ENCODE measurements at regions not wholly inside any gene's neighbourhood (a gene's known extent, or its start where the extent isn't known, plus 50 kb on each side); places are given as distances from the start of the nearest gene placed in this dataset.
A peak's percentile ranks its signal among the peaks of the same experiment; 100 is the strongest.

DNA sequence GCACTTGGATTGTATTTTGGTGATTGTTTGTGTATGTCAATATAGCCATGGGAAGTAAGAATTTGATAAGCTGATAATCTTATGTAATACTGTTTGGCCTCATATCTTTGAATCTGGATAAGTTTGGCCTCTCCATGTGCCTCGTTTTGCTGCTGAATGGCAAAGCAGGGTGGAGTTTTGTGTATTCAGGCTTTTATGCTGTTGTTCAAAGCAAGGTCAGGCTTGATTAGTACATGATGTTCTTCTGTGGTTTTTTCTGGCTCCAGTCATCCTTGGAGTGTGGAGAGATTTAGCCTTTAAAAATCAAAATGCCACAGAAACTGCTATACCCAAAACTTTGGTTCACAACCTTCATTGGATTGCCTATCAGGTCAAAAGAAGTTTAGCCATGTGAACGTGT lies 728.9 kb upstream of the GJE1 start:
- no peak overlapping the region for H2BK12ac ChIP-seq (ENCODE audit: low read length in 2 of 2)
- no peak overlapping the region for H3K18ac ChIP-seq (ENCODE audit: low read depth in 1 of 2, low read length in 2 of 2)
- H4K91ac ChIP-seq (ENCODE audit: low read length), result no peak overlapping the region
- no peaks in the 10 kb centered on the region for H3K4me1 ChIP-seq (ENCODE audit: control insufficient read depth, insufficient read depth, low read depth, low read length)
- DNase-seq, result no peak
- H3K23ac ChIP-seq (ENCODE audit: low read length in 2 of 2), result no peak overlapping the region
- no peak overlapping the region for H3K27ac ChIP-seq (ENCODE audit: low read length, poor library complexity, severe bottlenecking)
- no peaks in the 10 kb centered on the region for H3K79me1 ChIP-seq (replicated peaks; ENCODE audit: low read length, poor library complexity, severe bottlenecking)
- H2AK5ac ChIP-seq (ENCODE audit: low read length, severe bottlenecking), result no peak overlapping the region
- H2AFZ ChIP-seq (ENCODE audit: low read depth, low read length), result no peak overlapping the region
- H3K4me3 ChIP-seq (ENCODE audit: insufficient read depth in 1 of 2, low read depth in 1 of 2, low read length in 2 of 2), result no peak overlapping the region
- H3K4ac ChIP-seq (ENCODE audit: low read depth in 1 of 2, low read length in 2 of 2), result no peak overlapping the region
- 85% methylated on average over 2 of the region's 2 CpGs for WGBS
- H3K9ac ChIP-seq (ENCODE audit: low read length), result no peak overlapping the region
- H3K36me3 ChIP-seq (ENCODE audit: control insufficient read depth in 1 of 2, insufficient read depth in 2 of 2, low read depth in 1 of 2, low read length in 2 of 2), result no peaks in the 10 kb centered on the region
- H3K4me2 ChIP-seq (ENCODE audit: low read length, poor library complexity, severe bottlenecking), result no peak overlapping the region
- no peak overlapping the region for H3K14ac ChIP-seq (ENCODE audit: low read length in 2 of 2)
- peaks cover 13% of the 10 kb centered on the region for H3K9me3 ChIP-seq (ENCODE audit: control insufficient read depth, low read length)
- no peak overlapping the region for H2BK5ac ChIP-seq (ENCODE audit: low read depth, low read length, poor library complexity, severe bottlenecking)
- H4K8ac ChIP-seq (ENCODE audit: low read length), result no peak overlapping the region
- H2BK120ac ChIP-seq (ENCODE audit: low read depth, low read length), result no peak overlapping the region
- no peaks in the 10 kb centered on the region for H3K27me3 ChIP-seq (ENCODE audit: control insufficient read depth in 1 of 2, insufficient read depth in 1 of 2, low read length in 2 of 2)
- H2BK15ac ChIP-seq (ENCODE audit: low read depth, poor library complexity, severe bottlenecking), result no peak overlapping the region

DNA sequence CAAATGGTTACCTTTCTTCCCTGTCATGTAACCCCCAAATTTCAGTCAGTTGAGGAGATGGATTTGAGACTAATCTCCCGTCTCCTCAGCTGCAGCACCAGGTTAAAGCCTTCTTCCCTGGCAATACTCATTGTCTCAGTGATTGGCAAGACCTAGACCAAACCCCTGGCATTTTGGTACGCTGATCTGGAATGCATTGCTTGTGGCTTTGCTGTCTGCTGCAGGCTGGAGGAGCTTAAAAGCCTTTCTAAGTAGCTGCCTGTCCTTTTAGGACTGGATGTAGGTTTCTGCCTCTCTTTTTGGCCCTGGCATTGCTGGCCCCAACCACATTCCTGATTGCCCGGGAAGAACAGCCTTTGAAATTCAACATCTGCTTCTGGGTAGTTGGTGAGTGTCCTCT lies 729.6 kb upstream of the GJE1 start:
- H2AK5ac ChIP-seq (ENCODE audit: low read length, severe bottlenecking), result no peak overlapping the region
- no peak overlapping the region for H3K14ac ChIP-seq (ENCODE audit: low read length in 2 of 2)
- no peak overlapping the region for H3K4ac ChIP-seq (ENCODE audit: low read depth in 1 of 2, low read length in 2 of 2)
- no peak overlapping the region for H3K23ac ChIP-seq (ENCODE audit: low read length in 2 of 2)
- H2BK12ac ChIP-seq (ENCODE audit: low read length in 2 of 2), result peak overlapping the region in 1 of 2 experiments; percentile 23
- no peaks in the 10 kb centered on the region for H3K79me1 ChIP-seq (replicated peaks; ENCODE audit: low read length, poor library complexity, severe bottlenecking)
- H2BK5ac ChIP-seq (ENCODE audit: low read depth, low read length, poor library complexity, severe bottlenecking), result no peak overlapping the region
- no peak overlapping the region for H2AFZ ChIP-seq (ENCODE audit: low read depth, low read length)
- H3K27ac ChIP-seq (ENCODE audit: low read length, poor library complexity, severe bottlenecking), result no peak overlapping the region
- H4K8ac ChIP-seq (ENCODE audit: low read length), result no peak overlapping the region
- no peak overlapping the region for H2BK120ac ChIP-seq (ENCODE audit: low read depth, low read length)
- no peak overlapping the region for H3K4me3 ChIP-seq (ENCODE audit: insufficient read depth in 1 of 2, low read depth in 1 of 2, low read length in 2 of 2)
- WGBS, result 96% methylated on average over 3 of the region's 3 CpGs
- H3K27me3 ChIP-seq (ENCODE audit: control insufficient read depth in 1 of 2, insufficient read depth in 1 of 2, low read length in 2 of 2), result no peaks in the 10 kb centered on the region
- H3K18ac ChIP-seq (ENCODE audit: low read depth in 1 of 2, low read length in 2 of 2), result no peak overlapping the region
- no peaks in the 10 kb centered on the region for H3K4me1 ChIP-seq (ENCODE audit: control insufficient read depth, insufficient read depth, low read depth, low read length)
- H3K4me2 ChIP-seq (ENCODE audit: low read length, poor library complexity, severe bottlenecking), result no peak overlapping the region
- no peak overlapping the region for H3K9ac ChIP-seq (ENCODE audit: low read length)
- H4K91ac ChIP-seq (ENCODE audit: low read length), result no peak overlapping the region
- no peak for DNase-seq
- peaks cover 6% of the 10 kb centered on the region for H3K9me3 ChIP-seq (ENCODE audit: control insufficient read depth, low read length)
- no peak overlapping the region for H2BK15ac ChIP-seq (ENCODE audit: low read depth, poor library complexity, severe bottlenecking)
- no peaks in the 10 kb centered on the region for H3K36me3 ChIP-seq (ENCODE audit: control insufficient read depth in 1 of 2, insufficient read depth in 2 of 2, low read depth in 1 of 2, low read length in 2 of 2)

DNA sequence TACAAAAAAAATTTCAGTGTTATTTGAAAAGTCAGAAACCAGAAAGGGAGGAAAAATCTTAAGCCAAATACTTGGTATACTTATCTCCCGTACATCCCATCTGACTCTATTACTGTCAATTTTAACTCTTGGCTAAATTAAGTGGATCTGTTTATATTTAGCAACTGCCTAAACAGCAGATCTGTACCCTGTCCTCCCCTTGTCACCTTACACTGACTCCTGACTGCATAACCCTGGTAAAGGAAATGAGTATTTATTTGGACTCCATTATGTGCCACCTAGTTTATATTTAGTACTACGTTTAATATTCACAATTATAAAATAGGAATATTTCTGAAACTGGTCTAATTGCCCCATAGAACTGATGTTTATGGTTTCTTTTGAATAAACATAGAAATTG lies 730.2 kb upstream of the GJE1 start:
- no peak overlapping the region for H3K4me2 ChIP-seq (ENCODE audit: low read length, poor library complexity, severe bottlenecking)
- H2AFZ ChIP-seq (ENCODE audit: low read depth, low read length), result no peak overlapping the region
- no peak overlapping the region for H3K4me3 ChIP-seq (ENCODE audit: insufficient read depth in 1 of 2, low read depth in 1 of 2, low read length in 2 of 2)
- H3K4me1 ChIP-seq (ENCODE audit: control insufficient read depth, insufficient read depth, low read depth, low read length), result no peaks in the 10 kb centered on the region
- no peak overlapping the region for H3K27ac ChIP-seq (ENCODE audit: low read length, poor library complexity, severe bottlenecking)
- H3K9me3 ChIP-seq (ENCODE audit: control insufficient read depth, low read length), result peaks cover under 1% of the 10 kb centered on the region
- H2BK120ac ChIP-seq (ENCODE audit: low read depth, low read length), result no peak overlapping the region
- H2AK5ac ChIP-seq (ENCODE audit: low read length, severe bottlenecking), result no peak overlapping the region
- no peak overlapping the region for H2BK12ac ChIP-seq (ENCODE audit: low read length in 2 of 2)
- H2BK15ac ChIP-seq (ENCODE audit: low read depth, poor library complexity, severe bottlenecking), result no peak overlapping the region
- H3K27me3 ChIP-seq (ENCODE audit: control insufficient read depth in 1 of 2, insufficient read depth in 1 of 2, low read length in 2 of 2), result no peaks in the 10 kb centered on the region
- DNase-seq, result no peak
- H4K91ac ChIP-seq (ENCODE audit: low read length), result no peak overlapping the region
- H3K4ac ChIP-seq (ENCODE audit: low read depth in 1 of 2, low read length in 2 of 2), result no peak overlapping the region
- no peaks in the 10 kb centered on the region for H3K79me1 ChIP-seq (replicated peaks; ENCODE audit: low read length, poor library complexity, severe bottlenecking)
- no CpG with 5 or more reads among the region's 2 CpGs for WGBS
- no peak overlapping the region for H3K9ac ChIP-seq (ENCODE audit: low read length)
- H3K14ac ChIP-seq (ENCODE audit: low read length in 2 of 2), result no peak overlapping the region
- no peak overlapping the region for H3K23ac ChIP-seq (ENCODE audit: low read length in 2 of 2)
- H4K8ac ChIP-seq (ENCODE audit: low read length), result no peak overlapping the region
- no peak overlapping the region for H3K18ac ChIP-seq (ENCODE audit: low read depth in 1 of 2, low read length in 2 of 2)
- H2BK5ac ChIP-seq (ENCODE audit: low read depth, low read length, poor library complexity, severe bottlenecking), result no peak overlapping the region
- H3K36me3 ChIP-seq (ENCODE audit: control insufficient read depth in 1 of 2, insufficient read depth in 2 of 2, low read depth in 1 of 2, low read length in 2 of 2), result no peaks in the 10 kb centered on the region

DNA sequence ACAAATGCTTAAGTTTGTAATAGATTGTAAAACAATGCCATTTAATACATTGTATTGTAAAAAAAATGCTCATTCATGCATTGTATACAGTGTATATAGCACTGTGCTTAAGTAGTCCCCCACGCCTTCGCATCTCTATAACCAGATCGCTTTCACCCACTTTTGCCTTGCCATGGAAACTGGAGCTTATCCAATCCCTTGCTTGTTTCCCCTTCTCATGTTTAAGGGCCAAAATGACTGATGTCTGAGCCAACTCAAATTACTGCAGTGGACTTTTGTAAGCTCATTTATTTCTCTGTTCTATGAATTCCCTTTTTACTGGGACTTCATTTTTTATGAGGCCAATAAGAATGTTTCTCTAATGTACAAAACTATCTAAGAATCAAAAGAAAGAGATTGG lies 730.9 kb upstream of the GJE1 start:
- no peak overlapping the region for H3K23ac ChIP-seq (ENCODE audit: low read length in 2 of 2)
- H3K27me3 ChIP-seq (ENCODE audit: control insufficient read depth in 1 of 2, insufficient read depth in 1 of 2, low read length in 2 of 2), result no peaks in the 10 kb centered on the region
- no peak overlapping the region for H2BK120ac ChIP-seq (ENCODE audit: low read depth, low read length)
- H3K4me2 ChIP-seq (ENCODE audit: low read length, poor library complexity, severe bottlenecking), result no peak overlapping the region
- DNase-seq, result no peak
- H3K79me1 ChIP-seq (replicated peaks; ENCODE audit: low read length, poor library complexity, severe bottlenecking), result no peaks in the 10 kb centered on the region
- no peak overlapping the region for H3K27ac ChIP-seq (ENCODE audit: low read length, poor library complexity, severe bottlenecking)
- no peak overlapping the region for H3K18ac ChIP-seq (ENCODE audit: low read depth in 1 of 2, low read length in 2 of 2)
- H3K14ac ChIP-seq (ENCODE audit: low read length in 2 of 2), result no peak overlapping the region
- H3K9ac ChIP-seq (ENCODE audit: low read length), result no peak overlapping the region
- no peak overlapping the region for H3K4me3 ChIP-seq (ENCODE audit: insufficient read depth in 1 of 2, low read depth in 1 of 2, low read length in 2 of 2)
- 99% methylated on average over 3 of the region's 3 CpGs for WGBS
- no peaks in the 10 kb centered on the region for H3K4me1 ChIP-seq (ENCODE audit: control insufficient read depth, insufficient read depth, low read depth, low read length)
- no peak overlapping the region for H3K4ac ChIP-seq (ENCODE audit: low read depth in 1 of 2, low read length in 2 of 2)
- no peak overlapping the region for H2BK12ac ChIP-seq (ENCODE audit: low read length in 2 of 2)
- no peak overlapping the region for H2AK5ac ChIP-seq (ENCODE audit: low read length, severe bottlenecking)
- no peak overlapping the region for H2BK15ac ChIP-seq (ENCODE audit: low read depth, poor library complexity, severe bottlenecking)
- H3K9me3 ChIP-seq (ENCODE audit: control insufficient read depth, low read length), result no peaks in the 10 kb centered on the region
- H2BK5ac ChIP-seq (ENCODE audit: low read depth, low read length, poor library complexity, severe bottlenecking), result no peak overlapping the region
- H4K8ac ChIP-seq (ENCODE audit: low read length), result no peak overlapping the region
- no peaks in the 10 kb centered on the region for H3K36me3 ChIP-seq (ENCODE audit: control insufficient read depth in 1 of 2, insufficient read depth in 2 of 2, low read depth in 1 of 2, low read length in 2 of 2)
- no peak overlapping the region for H2AFZ ChIP-seq (ENCODE audit: low read depth, low read length)
- no peak overlapping the region for H4K91ac ChIP-seq (ENCODE audit: low read length)
